ENCODE measurements at regions not wholly inside any gene's neighbourhood (a gene's known extent, or its start where the extent isn't known, plus 50 kb on each side); places are given as distances from the start of the nearest gene placed in this dataset.

GRCh38 chr12:38144049-38144448, 172.5 kb upstream of the ALG10B start:
- TF ChIP-seq POLR2AphosphoS5 (IDR thresholded peaks at IDR 0.05) (no peak), POLR2A (IDR thresholded peaks at IDR 0.05) (no peak)

All from spleen (tissue), 3 donors.